Calu3 (cell line): ENCODE measurements at regions not wholly inside any gene's neighbourhood (a gene's known extent, or its start where the extent isn't known, plus 50 kb on each side); places are given as distances from the start of the nearest gene placed in this dataset.

ENCODE experiments used
- BruUV-seq: library from RNA; stranded (reverse); fragments of 400-500 nt; replicated peaks from 2 replicates; lab custom pipeline; 2021; lab: Mats Ljungman, UMichigan
- CTCF ChIA-PET: fragments of 300-600 bp; sonication (Branson Sonifier 250); formaldehyde crosslinking; loops from one replicate; lab custom pipeline; 2022; ENCODE audit warnings: antibody characterized with exemption; lab: Charles Lee
- DNase-seq: peaks from one replicate; pipeline ENCODE4 v3.0.0; 2022
- H3K27ac Mint-ChIP-seq: one replicate; pipeline ENCODE4 v1.8.0; 2022; ENCODE audit warnings: mixed read lengths; ENCODE audit not compliant: unreplicated experiment
- H3K27me3 Mint-ChIP-seq: one replicate; pipeline ENCODE4 v1.8.0; 2022; ENCODE audit warnings: mixed read lengths; ENCODE audit not compliant: unreplicated experiment
- H3K36me3 Mint-ChIP-seq: one replicate; pipeline ENCODE4 v1.8.0; 2022; ENCODE audit warnings: mild to moderate bottlenecking, moderate library complexity, mixed read lengths; ENCODE audit not compliant: insufficient read depth, unreplicated experiment
- H3K4me1 Mint-ChIP-seq: one replicate; pipeline ENCODE4 v1.8.0; 2022; ENCODE audit warnings: mild to moderate bottlenecking, low read depth, mixed read lengths; ENCODE audit not compliant: unreplicated experiment
- H3K4me3 Mint-ChIP-seq: one replicate; pipeline ENCODE4 v1.8.0; 2022; ENCODE audit warnings: mild to moderate bottlenecking, low read depth, moderate library complexity, mixed read lengths; ENCODE audit not compliant: unreplicated experiment
- H3K9me3 Mint-ChIP-seq: one replicate; pipeline ENCODE4 v1.8.0; 2022; ENCODE audit warnings: low read depth, mixed read lengths; ENCODE audit not compliant: unreplicated experiment
- CTCF ChIP-seq: fragments of 200-600 bp; IDR thresholded peaks from one replicate; pipeline ENCODE4 v1.8.0; 2022; ENCODE audit warnings: antibody characterized with exemption; ENCODE audit not compliant: unreplicated experiment
- intact Hi-C: fragments of 100-400 bp; cut with micrococcal nuclease; formaldehyde crosslinking; loops from one replicate; pipeline ENCODE4 v1.10.0; 2022; ENCODE audit not compliant: unreplicated experiment

DNA sequence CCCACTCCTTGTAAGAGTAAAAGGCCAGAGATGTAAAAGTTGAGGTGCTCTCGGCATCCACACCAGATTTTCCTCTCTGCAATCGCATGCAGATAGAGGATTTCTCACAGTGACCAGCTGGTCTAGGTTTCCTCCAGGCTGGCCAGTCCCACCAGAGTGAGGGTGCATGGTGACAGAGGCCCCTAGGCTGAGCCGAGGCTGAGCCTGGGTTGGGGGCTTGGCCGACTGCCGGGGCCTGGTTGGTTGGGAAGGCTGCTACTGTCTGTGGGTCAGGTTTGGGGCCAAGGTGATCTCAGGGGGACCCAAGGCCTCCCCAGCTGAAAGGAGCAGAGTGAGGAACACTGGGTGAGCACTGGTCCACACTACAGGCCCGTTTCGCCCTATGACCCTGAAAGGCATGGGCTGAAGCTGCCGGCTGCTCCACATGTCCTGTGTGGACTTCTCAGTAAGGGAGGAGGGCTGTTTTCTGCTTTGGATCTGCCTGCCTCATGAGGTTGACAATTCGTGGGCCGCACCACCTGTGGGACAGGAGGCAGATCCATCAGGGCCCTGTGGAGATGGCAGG is 400.8 kb upstream of the IRX4 start:
- DNase-seq = no peak
- peaks cover 12% of the 10 kb centered on the region for H3K9me3 Mint-ChIP-seq
- H3K4me3 Mint-ChIP-seq = no peak overlapping the region
- TF ChIP-seq CTCF = no peak
- no peaks in the 10 kb centered on the region for H3K27me3 Mint-ChIP-seq
- intact Hi-C loops = no loop called here
- CTCF ChIA-PET = no interaction called here
- no peaks in the 10 kb centered on the region for H3K4me1 Mint-ChIP-seq
- no peak overlapping the region for H3K27ac Mint-ChIP-seq
- no peaks in the 10 kb centered on the region for H3K36me3 Mint-ChIP-seq
- BruUV-seq = no TSS peak

- peaks cover 12% of the 10 kb centered on the region for H3K9me3 Mint-ChIP-seq
- H3K27ac Mint-ChIP-seq = no peak overlapping the region
- intact Hi-C loops = no loop called here
- no peaks in the 10 kb centered on the region for H3K36me3 Mint-ChIP-seq
- H3K4me1 Mint-ChIP-seq = no peaks in the 10 kb centered on the region
- no peak for DNase-seq
- H3K4me3 Mint-ChIP-seq = no peak overlapping the region
- no peak for TF ChIP-seq CTCF
- CTCF ChIA-PET = no interaction called here
- H3K27me3 Mint-ChIP-seq = no peaks in the 10 kb centered on the region
- BruUV-seq = no TSS peak
These were observed 400.2 kb upstream of the IRX4 start for GRCh38 chr5:2282893-2283292.

DNA sequence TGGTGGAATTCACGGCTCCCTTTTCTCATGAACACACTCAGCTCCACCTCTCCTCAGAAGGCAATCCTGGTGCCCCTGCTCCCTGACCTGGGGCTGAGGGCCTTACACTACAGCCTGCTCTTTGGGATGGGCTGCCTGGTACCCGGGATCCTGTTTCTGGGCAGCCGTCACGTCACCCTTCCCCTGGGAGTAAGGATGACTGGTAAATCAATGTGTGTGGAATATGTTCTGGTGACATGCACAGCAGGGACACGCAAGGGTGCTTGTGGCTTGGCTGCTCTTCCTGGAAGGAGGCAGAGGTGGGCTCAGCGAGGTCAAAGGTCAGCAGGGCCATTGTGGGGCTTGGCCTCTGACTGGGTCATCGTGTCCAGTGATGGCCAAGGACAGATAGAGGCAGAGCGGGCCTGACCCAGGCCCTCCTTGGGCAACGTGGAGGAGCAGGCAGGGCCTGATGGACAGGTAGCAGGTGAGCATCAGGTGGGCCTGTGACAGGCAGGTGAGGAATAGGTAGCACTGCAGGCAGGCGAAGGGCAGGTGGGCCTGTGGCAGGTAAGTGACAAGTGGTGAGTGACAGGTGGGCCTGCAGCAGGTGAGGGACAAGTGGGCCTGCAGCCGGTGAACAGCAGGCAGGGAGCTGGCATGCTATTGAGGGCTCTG is 399.4 kb upstream of the IRX4 start:
- TF ChIP-seq CTCF = no peak
- no peaks in the 10 kb centered on the region for H3K4me1 Mint-ChIP-seq
- intact Hi-C loops = no loop called here
- no peaks in the 10 kb centered on the region for H3K36me3 Mint-ChIP-seq
- DNase-seq = no peak
- no peaks in the 10 kb centered on the region for H3K27me3 Mint-ChIP-seq
- no TSS peak for BruUV-seq
- no peak overlapping the region for H3K27ac Mint-ChIP-seq
- H3K9me3 Mint-ChIP-seq = peaks cover 12% of the 10 kb centered on the region
- no peak overlapping the region for H3K4me3 Mint-ChIP-seq
- CTCF ChIA-PET = no interaction called here

GRCh38 chr5:2281446-2281845 is 398.7 kb upstream of the IRX4 start:
- peaks cover 12% of the 10 kb centered on the region for H3K9me3 Mint-ChIP-seq
- no peaks in the 10 kb centered on the region for H3K36me3 Mint-ChIP-seq
- no TSS peak for BruUV-seq
- no peaks in the 10 kb centered on the region for H3K4me1 Mint-ChIP-seq
- H3K27ac Mint-ChIP-seq = no peak overlapping the region
- DNase-seq = no peak
- no peak for TF ChIP-seq CTCF
- H3K4me3 Mint-ChIP-seq = no peak overlapping the region
- CTCF ChIA-PET = no interaction called here
- intact Hi-C loops = no loop called here
- no peaks in the 10 kb centered on the region for H3K27me3 Mint-ChIP-seq
